GM12878 (cell line): ENCODE measurements at regions not wholly inside any gene's neighbourhood (a gene's known extent, or its start where the extent isn't known, plus 50 kb on each side); places are given as distances from the start of the nearest gene placed in this dataset.

Source experiments
- CTCF ChIP-seq, 3 experiments: IDR thresholded peaks in 2 of 3; conservative IDR thresholded peaks in 1 of 3; 2 replicates each; pipeline ENCODE4 v1.5.1; 2011; ENCODE audit warnings: low read depth in 3 of 3, low read length in 3 of 3, mild to moderate bottlenecking in 3 of 3, control low read depth in 2 of 3, moderate library complexity in 2 of 3, inconsistent platforms in 1 of 3, mixed read lengths in 1 of 3; ENCODE audit not compliant: control insufficient read depth in 2 of 3, insufficient read depth in 1 of 3; ENCODE audit errors: extremely low read depth in 1 of 3
- SIN3A ChIP-seq: IDR thresholded peaks from 2 replicates; pipeline ENCODE4 v1.6.1; 2012; ENCODE audit warnings: low read depth, low read length, improper control_type of control experiment

GRCh38 chr10:43897765-43898419, 249.2 kb upstream of the ZNF32 start:
- TF ChIP-seq SIN3A = no peak
- TF ChIP-seq CTCF (IDR thresholded peaks at IDR 0.05 in 2 of 3, conservative IDR thresholded peaks at IDR 0.05 in 1 of 3; ENCODE audit: control insufficient read depth in 2 of 3, extremely low read depth in 1 of 3, insufficient read depth in 1 of 3, low read depth in 3 of 3, low read length in 3 of 3) = no peak
